ENCODE measurements at regions not wholly inside any gene's neighbourhood (a gene's known extent, or its start where the extent isn't known, plus 50 kb on each side); places are given as distances from the start of the nearest gene placed in this dataset.

GRCh38 chr1:69295265-69295664, 272.5 kb upstream of the LRRC7 start:
- DNase-seq (ENCODE audit: low spot score): no peak

DNA sequence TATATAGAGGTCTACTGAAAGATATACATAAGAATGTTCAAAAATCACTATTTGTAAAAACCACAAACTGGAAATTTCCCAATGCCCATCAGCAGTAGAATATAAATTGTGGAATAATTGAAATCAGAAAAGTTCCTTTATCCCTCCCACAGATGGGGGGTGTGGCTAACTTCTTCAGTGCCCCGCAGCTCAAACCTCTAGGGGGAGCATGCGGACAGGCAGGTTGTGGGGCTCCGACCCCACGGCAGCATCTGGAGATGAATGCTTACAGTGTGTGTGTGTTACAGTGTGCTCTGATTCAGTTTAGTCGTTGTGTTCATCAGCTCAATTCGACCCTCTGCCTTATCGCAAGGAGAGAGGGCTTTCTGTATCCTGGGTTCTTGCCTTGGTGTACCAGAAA, 262.1 kb upstream of the LRRC7 start:
- DNase-seq (ENCODE audit: low spot score) (no peak), FAIRE-seq (no peak)

More at GRCh38 chr1:69295265-69295664, 272.5 kb upstream of the LRRC7 start:
- FAIRE-seq: no peak

DNA sequence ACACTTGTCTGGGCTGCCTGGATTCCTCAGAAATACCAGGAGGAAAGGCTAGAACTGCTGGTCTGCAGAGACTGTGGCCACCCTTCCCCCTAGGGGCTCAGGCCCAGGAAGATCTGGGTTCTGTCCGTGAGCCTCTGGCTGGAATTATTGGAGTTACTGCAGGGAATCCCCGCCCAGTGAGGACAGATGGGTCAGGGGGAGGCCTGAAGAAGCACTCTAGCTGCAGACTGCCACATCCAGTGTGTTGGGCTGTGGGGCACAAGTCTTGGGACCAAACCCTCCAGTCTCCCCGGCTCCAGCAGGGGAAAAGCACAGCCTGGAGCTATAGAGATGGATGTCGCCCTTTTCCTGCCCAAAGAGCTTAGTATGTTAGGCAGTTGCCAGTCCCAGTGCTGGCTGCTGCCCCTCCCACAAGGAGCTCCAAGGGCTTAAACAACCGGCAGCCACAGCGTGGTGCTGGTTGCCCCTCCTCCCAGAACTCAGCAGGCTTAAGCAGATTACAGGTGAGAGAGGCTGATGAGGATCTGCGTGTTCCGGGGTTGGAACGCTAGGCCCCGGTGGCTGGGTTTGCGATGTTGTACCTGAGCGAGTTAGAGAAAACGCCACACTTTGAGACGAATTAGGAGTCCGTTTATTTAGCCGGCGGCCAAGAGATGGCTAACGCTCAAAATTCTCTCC, 255.5 kb upstream of the LRRC7 start:
- DNase-seq (ENCODE audit: low spot score) (no peak), FAIRE-seq (no peak)

DNA sequence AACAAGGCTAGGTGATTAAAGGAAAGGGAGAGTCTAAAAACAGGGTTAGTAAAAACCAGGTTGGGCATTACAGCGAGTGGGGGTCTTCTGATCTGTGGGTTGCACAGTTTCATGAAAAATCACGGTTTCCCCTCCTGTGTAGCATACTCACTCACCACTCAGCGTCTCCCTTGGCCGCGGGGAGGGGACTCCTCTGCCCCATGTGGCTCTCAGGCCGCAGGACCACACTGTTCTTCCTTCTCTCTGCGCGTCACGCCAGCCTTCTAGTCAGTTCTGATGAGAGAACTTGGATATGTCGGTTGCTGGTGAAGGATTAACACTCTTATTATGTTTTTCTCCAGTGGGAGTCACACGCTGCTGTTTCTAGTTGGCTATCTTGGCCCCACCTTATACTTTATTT, 254.6 kb upstream of the LRRC7 start:
- FAIRE-seq: no peak
- no peak for DNase-seq (ENCODE audit: low spot score)

DNA sequence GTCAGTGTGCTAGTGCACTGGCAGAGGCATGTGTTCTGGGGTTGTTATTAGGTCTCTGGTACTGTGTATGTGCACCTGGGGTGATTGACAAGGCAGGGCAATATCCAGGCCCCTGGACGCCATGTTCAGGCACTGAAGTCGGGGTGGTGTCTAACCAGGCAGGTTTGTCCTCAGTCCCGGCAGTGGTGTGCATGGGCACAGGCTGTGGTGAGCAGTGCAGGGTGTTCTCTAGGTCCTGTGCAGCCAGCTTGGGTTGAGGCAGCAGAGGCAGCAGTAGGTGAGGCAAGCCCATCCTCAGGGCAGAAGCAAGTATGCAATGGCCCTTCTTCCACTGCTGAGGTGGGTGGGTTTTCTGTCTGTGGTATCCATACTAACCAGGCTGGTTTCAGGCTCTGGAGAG, 252.3 kb upstream of the LRRC7 start:
- FAIRE-seq (no peak), DNase-seq (ENCODE audit: low spot score) (no peak)

DNA sequence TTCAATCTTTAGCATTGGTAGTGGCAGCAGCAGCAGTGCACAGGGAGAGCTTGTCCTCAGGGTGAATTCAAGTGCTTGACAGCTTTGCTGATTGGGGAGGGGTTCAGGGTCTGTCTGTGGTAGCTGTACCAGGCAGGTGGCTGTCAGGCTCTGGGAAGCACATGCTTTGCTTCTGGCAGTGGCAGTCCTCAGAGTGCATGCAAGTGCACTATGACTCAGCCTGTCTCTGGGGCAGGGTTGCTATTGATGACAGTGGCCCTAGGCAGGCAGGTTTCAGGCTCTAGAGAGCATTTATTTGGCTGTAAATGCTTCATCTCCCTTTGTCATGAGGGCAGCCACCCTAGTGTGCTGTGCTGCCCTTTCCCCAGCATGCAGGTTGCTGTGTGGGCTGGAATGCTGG, 251.9 kb upstream of the LRRC7 start:
- no peak for DNase-seq (ENCODE audit: low spot score)
- FAIRE-seq: no peak

- DNase-seq (ENCODE audit: low spot score) (no peak), FAIRE-seq (no peak)
Measured at GRCh38 chr1:69319287-69319686, 248.4 kb upstream of the LRRC7 start.

DNA sequence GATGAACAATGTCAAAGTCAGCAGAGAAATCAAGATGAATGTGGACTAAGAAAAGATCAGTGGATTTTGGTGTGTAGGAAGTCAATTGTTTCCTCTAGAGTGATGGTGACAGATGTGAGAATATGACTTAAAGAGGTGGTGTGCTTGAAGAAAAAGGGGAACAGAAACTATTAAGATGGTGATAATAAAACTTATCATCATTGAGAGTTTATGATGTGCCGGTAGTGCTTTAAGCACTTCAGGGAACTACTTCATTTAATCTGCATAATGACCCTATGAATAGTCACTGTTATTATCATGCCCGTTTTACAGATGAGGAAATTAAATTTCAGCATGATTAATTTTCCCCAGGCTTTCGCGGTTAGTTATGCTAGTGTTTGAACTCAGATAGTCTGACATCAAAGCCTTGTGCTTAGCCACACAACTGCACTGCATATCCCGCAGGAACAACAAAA, 246.9 kb upstream of the LRRC7 start:
- DNase-seq (ENCODE audit: low spot score) (no peak), FAIRE-seq (no peak)

DNA sequence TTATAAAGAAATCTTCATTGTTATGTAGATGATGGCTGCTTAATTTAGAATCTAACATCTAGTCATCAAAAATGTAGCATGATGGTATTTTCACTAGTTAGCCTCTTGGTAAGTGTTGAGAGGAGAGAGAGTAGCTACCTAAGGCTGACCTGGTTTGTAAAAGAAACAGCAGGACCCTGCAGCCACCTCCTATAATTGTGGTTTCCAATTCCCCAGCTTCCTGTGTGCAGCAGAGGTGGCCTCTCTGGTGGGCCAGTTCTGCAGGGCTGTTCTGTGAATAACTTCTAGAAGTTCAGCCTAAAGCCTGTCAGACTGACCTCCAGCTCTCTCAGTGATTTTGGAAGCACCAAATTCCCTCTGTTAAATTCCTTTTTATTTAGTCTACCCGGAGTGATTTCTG, 246.4 kb upstream of the LRRC7 start:
- DNase-seq (ENCODE audit: low spot score) (no peak), FAIRE-seq (no peak)

DNA sequence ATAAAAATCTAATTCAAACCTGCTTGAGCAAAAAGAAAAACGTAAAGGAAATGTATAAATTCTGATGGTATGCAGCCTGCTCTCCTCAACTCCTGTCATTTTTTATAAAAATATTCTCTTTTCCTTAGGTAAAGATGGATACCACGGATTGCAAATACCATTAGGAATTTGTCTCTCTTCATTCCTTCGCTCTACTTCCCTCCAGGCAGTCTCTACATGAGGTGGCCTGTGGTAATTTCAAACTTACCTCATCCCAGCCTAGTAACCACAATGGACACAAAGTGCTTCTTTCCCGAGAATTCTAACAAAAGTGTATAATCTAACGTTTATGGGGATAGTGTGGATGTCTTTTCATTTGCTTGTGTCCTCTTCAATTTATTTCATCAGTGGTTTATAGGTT, 239.5 kb upstream of the LRRC7 start:
- FAIRE-seq (no peak), DNase-seq (ENCODE audit: low spot score) (no peak)

- DNase-seq (ENCODE audit: low spot score): no peak
- FAIRE-seq: no peak
Measured at GRCh38 chr1:69363236-69363635, 204.5 kb upstream of the LRRC7 start.

- FAIRE-seq (no peak), DNase-seq (ENCODE audit: low spot score) (no peak)
Measured at GRCh38 chr1:69373520-69373919, 194.2 kb upstream of the LRRC7 start.

DNA sequence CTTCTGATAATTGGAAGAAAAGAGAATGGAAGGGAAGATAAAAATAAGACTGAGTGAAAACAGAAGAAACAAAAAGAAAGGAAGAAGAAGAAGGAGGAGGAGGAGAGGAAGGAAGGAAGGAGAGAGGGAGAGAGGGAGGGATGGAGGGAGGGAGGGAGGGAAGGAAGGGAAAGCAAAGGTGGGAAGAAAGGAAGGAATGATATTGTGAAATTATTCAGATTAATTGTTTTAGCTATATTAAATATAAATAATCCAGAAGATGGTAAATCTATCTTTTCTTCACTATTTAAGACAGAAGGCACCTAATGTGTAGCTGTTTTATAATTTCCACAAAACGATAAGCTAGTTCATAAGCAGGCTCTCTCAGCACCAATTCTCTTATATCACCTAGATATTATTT, 191.3 kb upstream of the LRRC7 start:
- DNase-seq (ENCODE audit: low spot score): no peak
- no peak for FAIRE-seq

GRCh38 chr1:69377507-69377906, 190.2 kb upstream of the LRRC7 start:
- no peak for DNase-seq (ENCODE audit: low spot score)
- FAIRE-seq: no peak

DNA sequence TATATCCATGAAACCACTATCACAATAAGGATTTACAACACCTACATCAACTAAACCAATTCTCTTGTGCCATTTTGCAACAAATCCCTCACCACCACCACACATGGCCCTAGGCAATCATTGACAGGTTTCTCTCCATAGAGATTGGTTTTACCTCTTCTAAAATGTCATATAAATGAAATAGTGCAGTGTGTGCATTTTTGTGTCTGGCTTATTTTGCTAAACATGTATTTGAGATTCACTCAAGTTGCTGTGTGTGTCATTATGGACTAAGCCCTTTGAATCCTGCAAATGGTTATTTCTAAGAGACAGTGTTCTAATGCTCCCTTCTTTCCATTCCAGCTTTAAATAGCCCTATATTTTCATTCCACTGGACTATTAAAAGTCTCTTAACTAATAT, 179.7 kb upstream of the LRRC7 start:
- no peak for DNase-seq (ENCODE audit: low spot score)
- no peak for FAIRE-seq

DNA sequence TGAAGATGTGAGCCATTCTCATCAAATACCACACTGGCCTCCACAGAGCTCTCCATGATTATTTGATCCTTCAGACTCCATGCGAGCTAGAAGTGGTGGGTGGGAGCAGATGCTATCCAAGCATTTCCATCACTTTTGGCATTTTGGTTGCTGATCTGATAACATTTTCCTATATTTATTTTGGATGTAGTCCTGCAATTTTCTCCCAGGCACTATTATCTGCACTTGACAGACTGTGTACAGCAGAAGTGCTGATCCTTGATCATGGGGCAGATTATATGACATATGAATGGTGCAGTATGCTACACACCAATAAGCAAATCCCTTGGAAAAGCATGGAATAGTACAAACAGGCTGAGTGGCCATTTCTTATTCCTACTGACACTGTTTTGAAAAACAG, 167.6 kb upstream of the LRRC7 start:
- DNase-seq (ENCODE audit: low spot score) (no peak), FAIRE-seq (no peak)

DNA sequence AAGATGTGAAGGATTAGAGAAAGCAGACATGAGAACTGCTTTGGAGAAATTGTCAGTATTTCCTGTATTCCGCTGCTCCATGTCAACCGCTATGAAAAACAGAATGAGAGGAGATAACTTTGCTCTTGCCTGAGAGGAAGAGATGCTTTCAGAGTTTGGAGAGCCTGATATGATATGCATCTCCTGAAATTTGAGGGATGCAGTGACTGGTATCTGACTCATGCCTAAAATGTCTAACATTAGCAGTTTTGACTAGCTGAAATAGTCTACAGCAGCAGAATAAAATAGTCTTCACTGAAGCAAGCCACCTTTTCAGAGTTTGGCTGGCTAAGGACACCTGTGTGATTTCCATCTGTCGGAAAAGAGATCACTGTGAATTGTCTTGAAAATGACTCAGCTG, 165.8 kb upstream of the LRRC7 start:
- DNase-seq (ENCODE audit: low spot score) (no peak), FAIRE-seq (no peak)

GRCh38 chr1:69403756-69404320, 163.9 kb upstream of the LRRC7 start:
- DNase-seq (ENCODE audit: low spot score) (no peak), FAIRE-seq (no peak)

- no peak for FAIRE-seq
- no peak for DNase-seq (ENCODE audit: low spot score)
Measured at GRCh38 chr1:69404486-69404885, 163.2 kb upstream of the LRRC7 start.

DNA sequence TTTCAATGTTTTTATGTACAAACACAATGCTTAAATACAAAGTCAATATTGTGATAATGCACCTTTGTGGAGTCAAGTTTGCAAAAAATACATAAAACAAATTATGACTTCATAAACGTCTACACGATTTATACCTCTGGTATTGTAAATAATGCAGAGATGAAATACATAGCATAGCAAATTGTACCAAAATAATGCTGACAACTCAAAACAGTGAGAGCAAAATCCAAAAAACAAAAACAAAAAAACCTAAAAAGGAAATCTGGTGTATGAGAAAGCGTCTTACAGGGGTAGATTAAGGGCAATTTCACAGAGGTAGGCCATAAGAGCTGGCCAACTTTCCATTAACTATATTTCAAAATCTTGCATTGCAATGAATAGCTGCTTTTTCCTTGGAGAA, 161.5 kb upstream of the LRRC7 start:
- DNase-seq (ENCODE audit: low spot score) (no peak), FAIRE-seq (no peak)

GRCh38 chr1:69409731-69410456, 157.8 kb upstream of the LRRC7 start:
- FAIRE-seq (no peak), DNase-seq (ENCODE audit: low spot score) (no peak)

- DNase-seq (ENCODE audit: low spot score): no peak
- no peak for FAIRE-seq
Measured at GRCh38 chr1:69410457-69410850, 157.3 kb upstream of the LRRC7 start.

DNA sequence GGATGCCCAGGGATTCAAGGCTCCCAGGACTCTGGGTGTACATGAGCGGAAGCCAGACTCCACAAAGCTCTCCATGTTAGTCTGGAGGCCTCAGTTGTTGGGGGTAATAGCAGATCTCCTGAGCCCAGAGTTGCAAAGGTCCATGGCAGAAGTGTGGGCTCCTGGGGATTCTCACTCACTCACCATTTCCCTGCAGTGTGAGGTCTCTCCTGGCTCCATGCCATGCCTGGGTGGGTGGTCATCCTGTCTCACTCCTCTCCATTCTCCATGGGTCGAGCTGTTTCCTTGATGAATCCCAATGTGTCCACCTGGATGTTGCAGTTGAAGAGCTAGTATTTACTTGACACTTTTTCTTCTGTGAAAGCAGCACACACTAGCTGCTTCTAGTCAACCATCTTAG, 156.8 kb upstream of the LRRC7 start:
- DNase-seq (ENCODE audit: low spot score) (no peak), FAIRE-seq (no peak)
